ENCODE measurements at regions not wholly inside any gene's neighbourhood (a gene's known extent, or its start where the extent isn't known, plus 50 kb on each side); places are given as distances from the start of the nearest gene placed in this dataset.
"Not testable (repeated sequence)": the region's sequence is repeated elsewhere in the genome, so short reads cannot be mapped to it uniquely, and the experiment has no call there.

DNA sequence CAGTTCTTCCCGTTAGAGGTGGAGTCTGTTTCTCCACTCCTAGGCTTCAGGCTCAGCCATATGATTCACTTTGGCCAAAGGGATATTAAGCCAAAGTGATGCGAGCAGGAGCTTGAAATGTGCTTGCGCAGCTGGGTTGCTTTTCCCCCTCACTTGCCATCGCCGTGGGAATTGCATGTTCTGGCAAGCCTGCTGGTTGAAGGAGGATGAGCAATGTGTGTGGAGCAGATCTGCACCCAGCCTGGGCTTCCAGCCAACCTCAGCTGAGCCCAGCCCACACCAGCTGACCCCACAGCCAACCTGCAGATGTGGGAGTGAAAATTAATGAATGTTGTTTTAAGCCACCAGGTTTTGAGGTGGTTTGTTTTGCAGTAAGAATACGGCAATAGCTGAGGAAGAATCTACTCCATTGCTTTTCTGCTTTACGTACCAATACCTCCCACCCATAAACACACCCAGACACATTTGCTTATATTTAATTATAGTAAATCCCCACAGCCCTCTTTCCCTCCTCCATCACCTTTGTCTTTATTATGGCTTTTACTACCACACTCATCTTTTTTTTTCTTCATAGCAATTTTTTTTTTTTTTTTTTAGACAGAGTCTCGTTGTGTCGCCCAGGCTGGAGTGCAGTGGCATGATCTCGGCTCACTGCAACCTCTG is 132.8 kb upstream of the FUNDC1 start:
- peak; percentile 42 to 50 for DNase-seq (ENCODE audit: low read depth in 2 of 2)

DNA sequence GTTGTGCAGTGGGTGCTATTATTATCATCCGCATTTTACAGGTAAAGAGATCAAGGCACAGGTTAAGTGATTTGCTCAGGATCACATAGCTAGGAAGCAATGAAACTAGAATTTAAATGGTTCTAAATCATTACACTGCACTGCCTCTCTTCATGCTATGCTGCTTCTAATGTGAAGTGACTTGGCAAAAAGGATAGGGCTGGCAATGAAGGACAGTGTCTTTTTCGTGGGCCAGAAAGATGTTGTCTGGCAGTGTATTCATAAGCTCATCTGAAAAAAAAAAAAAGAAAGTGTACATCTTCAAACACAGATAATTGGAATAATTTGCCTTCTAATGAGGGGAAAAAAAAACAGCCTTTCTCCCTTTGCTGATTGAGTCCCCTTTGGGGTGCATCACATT is 132.2 kb upstream of the FUNDC1 start:
- no peak for DNase-seq (ENCODE audit: low read depth in 2 of 2)

GRCh38 chrX:44669626-44670025 is 127.0 kb upstream of the FUNDC1 start:
- DNase-seq (ENCODE audit: low read depth in 2 of 2) = no peak

DNA sequence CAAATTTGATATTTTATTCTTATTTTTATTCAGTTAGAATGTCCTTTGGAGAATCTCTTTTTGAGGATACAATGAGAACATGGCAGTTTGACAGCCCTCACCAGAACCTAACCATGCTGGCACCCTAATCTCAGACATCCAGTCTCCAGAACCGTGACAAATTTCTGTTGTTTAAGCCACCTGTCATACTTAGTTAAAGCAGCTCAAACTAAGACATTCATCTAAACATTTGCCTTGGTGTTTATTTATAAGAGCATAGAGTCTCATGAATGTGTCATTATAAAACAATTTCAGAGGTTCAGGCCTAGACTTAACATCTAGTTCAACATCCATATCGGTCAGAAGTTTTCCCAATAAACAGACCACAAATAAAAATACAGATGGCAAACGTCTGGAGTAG is 125.1 kb upstream of the FUNDC1 start:
- DNase-seq (ENCODE audit: low read depth in 2 of 2) = no peak

GRCh38 chrX:44657718-44658246 is 115.1 kb upstream of the FUNDC1 start:
- not testable (repeated sequence) for DNase-seq (ENCODE audit: low read depth in 2 of 2)

DNA sequence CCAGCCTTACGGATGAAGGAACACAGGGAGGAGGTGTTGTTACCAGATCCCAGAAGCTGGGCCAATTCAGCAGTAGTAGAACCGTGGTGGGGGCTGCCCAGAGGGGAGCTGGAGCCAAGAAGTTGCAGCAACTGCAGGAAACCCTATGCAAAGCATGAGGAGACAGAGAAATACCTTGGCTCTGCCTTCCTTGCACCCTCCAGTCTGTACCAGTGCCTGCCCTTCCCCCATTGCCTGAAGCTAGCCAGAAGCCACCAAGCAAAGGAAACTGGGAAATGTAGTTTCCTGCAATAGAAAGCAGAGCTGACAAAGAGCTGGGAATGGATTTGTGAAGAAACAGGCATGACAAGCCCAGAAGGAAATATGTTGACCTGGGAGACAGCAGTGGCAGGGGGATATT is 108.7 kb upstream of the FUNDC1 start:
- DNase-seq (ENCODE audit: low read depth in 2 of 2) = no peak

- DNase-seq (ENCODE audit: low read depth in 2 of 2) = no peak
Observed at GRCh38 chrX:44643723-44644122, 101.1 kb upstream of the FUNDC1 start.

DNA sequence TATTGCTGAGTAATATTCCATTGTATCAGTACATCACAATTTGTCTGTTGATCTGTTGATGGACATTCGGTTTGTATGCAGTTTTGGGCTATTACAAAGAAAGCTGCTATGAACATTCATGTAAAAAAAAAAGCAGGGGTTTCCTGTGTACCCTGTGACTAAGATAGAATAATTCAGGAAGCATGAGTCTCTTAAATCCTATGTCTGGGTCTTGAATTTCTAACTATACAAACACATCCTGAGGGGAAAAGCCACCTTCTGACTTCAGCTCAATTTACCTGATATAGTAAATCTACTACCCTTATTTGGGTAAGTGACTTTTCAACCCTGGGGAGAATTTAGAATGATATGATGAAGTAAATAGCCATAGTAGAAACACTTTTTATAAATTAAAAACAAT is 94.6 kb upstream of the FUNDC1 start:
- DNase-seq (ENCODE audit: low read depth in 2 of 2) = no peak

GRCh38 chrX:44621078-44621477 is 78.4 kb upstream of the FUNDC1 start:
- no peak for DNase-seq (ENCODE audit: low read depth in 2 of 2)

- DNase-seq (ENCODE audit: low read depth in 2 of 2) = no peak
Observed at GRCh38 chrX:44619039-44619438, 76.4 kb upstream of the FUNDC1 start.

DNA sequence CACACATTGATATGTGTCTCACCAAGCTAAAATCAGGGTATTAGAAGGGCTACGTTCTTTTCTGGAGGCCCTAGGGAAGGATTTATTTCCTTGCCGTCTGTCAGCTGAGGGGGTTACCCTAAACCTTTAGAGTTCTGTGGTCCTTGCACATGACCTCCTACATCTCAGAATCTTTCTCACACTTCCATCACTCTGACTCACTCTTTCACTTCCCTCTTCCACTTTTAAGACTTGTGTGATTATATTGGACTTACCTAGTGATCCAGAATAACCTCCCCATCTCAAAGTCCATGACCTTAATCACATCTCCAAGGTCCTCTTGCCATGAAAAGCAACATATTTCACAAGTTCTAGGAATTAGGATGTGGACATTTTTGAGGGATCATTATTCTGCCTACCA is 53.6 kb upstream of the FUNDC1 start:
- DNase-seq (ENCODE audit: low read depth in 2 of 2) = no peak
